GM19239 (cell line): ENCODE measurements at regions not wholly inside any gene's neighbourhood (a gene's known extent, or its start where the extent isn't known, plus 50 kb on each side); places are given as distances from the start of the nearest gene placed in this dataset.
A peak's percentile ranks its signal among the peaks of the same experiment; 100 is the strongest.

ENCODE experiments used
- DNase-seq: peaks from one replicate; pipeline ENCODE4 v3.0.0; 2011; ENCODE audit warnings: low spot score; ENCODE audit not compliant: insufficient read length
- FAIRE-seq: peaks from 2 replicates; lab custom pipeline; 2011; peaks lifted over from hg19 to GRCh38; lab: Jason Lieb, UNC

DNA sequence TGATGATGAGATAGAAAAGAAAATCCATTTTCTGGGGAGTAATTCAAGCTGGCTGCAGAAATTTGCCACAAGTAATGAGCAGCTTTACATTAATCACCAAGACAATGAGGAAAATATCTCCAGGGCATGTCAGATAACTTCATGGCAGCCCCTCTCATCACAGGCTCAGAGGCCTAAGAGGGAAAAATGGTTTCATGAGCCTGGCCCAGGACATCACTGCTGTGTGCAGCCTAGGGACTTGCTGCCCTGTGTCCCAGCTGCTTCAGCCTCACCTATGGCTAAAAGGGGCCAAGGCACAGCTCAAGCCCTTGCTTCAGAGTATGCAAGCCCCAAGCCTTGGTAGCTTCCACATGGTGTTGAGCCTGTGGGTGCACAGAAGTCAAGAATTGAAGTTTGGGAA is 161.7 kb downstream of the OPA1 start:
- no peak for FAIRE-seq

DNA sequence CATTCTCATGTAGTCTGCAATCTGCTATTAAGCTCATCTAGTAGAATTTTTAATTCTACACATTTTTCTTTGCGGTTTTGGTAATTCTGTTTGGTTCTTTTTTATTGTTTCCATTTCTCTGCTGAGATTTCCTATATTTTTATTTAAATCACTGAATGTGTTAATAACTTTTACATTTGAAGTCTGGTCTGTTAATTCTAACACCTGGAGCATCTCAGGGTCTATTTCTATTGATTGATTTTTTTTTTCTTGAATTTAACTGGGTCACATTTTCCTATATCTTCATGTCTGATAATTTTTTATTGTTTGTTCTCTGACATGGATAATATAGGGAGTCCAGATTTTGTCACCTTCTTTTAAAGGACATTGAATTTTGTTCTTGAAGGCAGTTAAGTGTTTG is 163.5 kb downstream of the OPA1 start:
- DNase-seq, result no peak
- no peak for FAIRE-seq

More for the DNA sequence above, 161.7 kb downstream of the OPA1 start:
- no peak for DNase-seq

DNA sequence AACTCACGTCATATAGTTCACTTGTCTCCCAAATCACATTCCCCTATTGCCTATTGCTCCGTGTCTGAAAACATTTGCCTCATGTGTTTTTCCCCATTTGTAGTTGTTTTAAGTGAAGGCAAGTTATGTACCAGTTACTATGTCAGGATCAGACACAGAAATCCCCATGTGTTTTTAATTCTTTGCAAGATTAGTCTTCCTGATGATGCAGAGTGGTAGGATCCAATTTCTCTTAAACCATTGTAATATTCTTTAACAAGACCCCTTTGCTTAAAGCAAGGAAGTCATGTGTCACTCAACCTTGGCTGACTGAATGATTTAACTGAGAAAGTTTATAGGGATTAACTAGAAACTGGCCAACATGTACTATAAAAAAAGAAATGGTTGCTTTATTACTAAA is 164.4 kb downstream of the OPA1 start:
- no peak for FAIRE-seq
- DNase-seq, result no peak

DNA sequence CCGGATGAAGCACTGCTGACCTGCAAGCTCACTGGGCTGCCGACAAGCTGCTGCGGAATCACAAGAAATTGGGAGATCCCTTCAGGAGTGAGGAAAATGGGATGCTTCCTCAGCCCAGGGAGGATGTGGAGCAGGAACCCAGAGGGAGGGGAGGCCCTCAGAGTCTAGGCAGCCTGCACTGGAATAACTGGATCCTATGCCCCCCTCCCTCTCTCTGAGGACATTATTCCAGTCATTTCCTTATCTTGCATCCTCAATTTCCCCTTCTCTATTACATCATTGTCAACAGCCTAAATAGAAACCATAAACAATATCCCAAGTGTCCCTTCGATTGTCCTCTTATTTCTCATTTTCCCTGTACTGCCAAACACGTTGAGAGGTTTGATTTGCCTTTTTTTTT is 169.0 kb downstream of the OPA1 start:
- no peak for FAIRE-seq
- DNase-seq, result no peak

DNA sequence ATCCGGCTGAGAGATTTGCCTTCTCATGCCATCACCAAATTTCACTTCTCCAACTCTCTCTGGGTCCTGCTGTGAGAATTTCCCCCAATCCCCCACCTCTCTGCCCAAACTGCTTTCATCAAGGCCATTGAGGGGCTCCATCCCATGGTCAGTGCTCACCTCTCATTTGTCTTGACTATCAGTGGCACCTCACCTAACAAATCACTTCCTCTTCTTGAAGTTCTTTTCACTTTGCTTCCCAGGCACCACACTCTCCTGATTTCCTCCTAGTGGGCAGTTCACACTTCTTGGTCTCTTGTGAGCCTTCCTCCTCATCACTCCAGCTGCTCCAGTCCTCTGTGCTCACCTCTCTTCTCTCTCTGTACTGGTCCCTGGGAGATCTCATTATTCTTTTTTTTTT is 169.6 kb downstream of the OPA1 start:
- FAIRE-seq, result no peak
- no peak for DNase-seq

DNA sequence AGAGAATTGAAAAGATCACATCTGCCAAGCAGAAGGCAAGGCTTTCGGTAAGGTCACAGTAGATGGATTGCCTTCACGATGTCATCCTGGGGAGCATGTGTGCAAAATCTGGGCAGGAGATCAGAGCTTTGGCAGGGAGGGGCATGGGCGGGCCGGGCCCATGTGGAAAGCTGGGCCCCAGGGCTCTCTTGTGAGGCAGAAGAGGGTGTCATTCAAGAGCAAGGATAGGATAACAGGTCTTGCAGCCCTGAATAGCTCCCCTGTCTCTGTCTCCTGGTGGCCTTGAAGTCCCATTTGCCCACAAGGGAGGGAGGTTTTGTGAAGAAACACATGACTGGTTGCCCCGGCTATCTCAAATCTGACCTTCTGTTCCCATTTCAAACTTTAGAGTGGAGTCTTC is 172.0 kb downstream of the OPA1 start:
- no peak for FAIRE-seq
- no peak for DNase-seq

DNA sequence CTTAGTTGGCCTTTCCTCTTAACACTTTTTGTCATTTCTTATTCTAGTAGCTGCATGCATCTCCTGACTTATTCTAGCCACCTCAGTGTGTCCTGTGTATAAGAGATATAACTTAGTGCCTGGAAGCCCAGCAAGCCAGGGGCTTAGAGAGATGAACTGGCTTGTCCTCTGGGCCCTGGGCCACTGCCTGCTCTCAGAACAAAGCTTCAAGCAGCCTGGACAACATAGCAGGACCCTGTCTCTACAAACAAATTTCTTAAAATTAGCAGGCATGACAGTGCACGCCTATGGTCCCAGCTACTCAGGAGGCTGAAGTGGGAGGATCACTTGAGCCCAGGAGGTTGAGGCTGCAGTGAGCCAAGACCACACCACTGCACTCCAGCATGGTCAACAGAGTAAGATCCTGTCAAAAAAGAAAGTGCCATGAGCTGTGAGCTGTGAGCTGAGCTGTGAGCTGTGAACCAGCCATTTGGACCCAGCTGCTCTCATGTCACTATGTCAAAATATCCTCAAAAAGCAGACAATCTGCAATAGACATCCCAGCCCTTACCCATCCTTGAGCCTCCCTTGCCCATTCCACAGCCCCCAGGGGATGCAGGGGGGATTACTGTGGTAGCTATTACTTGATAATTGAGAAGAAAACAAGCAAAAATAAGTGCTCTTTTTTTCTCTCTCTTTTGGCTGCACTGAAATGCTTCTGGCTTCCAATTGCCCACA is 174.5 kb downstream of the OPA1 start:
- DNase-seq (no peak), FAIRE-seq (no peak)

DNA sequence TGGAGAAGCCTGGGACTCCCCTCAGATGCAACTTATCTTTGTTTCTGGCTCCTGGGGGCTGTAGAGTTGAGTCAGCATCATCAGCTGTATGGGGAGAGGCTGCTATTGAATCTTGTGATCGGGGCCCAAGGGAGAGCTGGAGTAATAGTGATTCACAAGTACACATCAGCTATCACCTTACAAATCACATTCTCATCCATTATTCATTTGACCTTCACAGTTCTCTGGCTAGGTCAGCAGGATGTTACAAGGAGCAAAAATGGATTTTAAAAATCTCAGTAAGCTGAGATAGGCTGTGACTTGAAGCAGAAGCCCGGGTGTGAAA is 175.0 kb downstream of the OPA1 start:
- FAIRE-seq (no peak), DNase-seq (no peak)

DNA sequence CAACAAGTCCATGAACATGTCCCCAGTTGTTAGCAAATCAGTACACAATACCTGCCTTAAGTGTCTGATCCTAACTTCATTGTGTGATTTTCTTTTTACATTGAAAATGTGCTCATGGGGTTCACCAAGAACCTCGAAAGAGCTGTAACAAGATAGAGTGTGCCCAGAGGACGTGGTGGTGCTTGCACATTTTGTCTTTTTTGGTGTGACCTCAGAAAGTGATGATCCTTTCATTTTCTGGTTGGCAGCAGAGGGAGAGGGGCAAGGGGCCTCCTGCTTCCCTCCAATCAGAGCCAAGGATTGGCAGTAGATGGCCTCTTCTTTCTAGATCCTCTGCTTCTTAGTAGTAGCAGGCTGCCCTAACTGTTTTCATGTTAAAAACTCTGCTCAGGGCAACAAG is 176.4 kb downstream of the OPA1 start:
- FAIRE-seq, result no peak
- no peak for DNase-seq

DNA sequence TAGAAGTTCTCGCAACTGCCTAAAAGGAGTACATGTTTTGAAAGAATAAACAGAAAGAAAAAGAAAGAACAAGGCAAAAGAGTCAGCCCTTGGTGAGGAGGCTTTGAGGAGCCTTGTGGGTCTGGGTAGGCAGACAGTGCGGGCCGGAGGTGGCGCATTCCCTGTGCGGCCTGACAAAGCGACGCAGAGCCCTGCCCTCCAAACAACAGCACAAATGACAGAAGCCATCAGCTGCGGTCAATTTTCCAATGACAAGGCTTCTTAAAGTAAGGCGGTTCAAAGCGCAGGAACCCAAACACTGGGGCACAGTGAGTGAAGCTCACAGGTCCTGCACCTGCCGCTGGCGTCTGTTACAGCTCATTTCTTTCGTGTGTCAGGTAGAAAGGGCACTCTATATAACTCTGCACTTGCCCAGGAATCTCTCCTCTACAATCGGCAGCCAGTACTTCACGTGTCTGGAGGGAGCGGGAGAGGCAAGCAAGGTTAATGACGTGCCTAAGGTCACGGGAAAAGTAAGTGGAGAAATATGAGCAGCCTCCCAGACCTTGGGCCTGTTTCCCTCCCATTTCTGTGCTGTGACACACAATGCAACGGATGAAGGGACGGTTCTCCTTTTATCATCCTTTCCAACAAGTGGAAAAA is 178.1 kb downstream of the OPA1 start:
- FAIRE-seq (no peak), DNase-seq (no peak)

DNA sequence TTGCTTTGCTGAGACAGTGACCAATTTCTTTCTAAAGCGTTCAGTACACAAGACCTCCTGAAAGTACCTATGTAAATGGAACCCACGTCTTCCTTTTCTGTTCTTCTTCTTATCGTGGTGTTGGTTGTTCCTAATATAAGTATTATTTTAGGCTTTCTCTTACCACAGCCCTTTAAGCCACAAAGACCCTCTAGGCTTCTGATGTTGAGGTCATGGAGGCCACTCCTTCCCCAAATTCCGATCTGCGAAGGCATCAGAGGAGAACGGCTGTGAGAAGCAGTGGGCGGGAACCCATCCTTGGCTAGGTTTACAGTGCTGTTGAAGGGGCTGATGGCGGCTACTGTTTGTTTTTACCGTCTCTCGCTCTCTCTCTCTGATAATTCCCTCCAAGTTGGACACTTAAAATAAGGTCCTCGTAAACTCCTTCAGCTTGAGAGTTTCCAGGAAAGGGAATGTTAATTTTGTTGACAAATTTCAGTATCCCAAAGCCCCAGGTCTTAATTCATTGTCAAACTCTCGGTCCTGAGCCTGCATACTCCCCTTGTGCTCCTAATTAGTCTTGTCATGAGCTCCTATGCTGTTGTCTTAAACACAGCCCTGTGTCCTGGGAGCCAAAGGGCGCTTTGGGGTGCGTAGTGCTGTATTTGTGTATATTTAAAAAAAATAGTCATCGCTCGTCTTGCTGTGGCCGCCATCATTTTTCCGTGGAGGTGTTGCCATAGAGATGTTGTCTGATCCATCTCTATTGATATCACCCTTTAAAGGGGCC is 178.8 kb downstream of the OPA1 start:
- DNase-seq (no peak), FAIRE-seq (no peak)

DNA sequence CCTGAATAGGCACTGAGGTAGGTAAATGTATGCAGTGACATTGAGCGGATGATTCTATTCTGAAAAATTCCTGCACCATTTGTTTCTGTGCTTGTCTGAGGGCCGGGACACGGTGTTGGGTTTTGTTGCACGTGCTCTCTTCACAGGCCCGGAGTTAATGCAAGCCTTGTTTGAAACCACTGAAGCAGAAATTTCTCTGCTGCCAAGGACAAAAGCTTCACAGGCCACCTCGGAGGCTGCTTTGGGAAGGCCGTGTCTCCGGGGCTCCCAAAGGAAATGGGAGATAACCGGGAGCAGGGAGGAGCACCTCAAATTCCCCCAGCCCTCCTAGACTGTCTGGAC is 179.4 kb downstream of the OPA1 start:
- no peak for FAIRE-seq
- DNase-seq, result no peak

DNA sequence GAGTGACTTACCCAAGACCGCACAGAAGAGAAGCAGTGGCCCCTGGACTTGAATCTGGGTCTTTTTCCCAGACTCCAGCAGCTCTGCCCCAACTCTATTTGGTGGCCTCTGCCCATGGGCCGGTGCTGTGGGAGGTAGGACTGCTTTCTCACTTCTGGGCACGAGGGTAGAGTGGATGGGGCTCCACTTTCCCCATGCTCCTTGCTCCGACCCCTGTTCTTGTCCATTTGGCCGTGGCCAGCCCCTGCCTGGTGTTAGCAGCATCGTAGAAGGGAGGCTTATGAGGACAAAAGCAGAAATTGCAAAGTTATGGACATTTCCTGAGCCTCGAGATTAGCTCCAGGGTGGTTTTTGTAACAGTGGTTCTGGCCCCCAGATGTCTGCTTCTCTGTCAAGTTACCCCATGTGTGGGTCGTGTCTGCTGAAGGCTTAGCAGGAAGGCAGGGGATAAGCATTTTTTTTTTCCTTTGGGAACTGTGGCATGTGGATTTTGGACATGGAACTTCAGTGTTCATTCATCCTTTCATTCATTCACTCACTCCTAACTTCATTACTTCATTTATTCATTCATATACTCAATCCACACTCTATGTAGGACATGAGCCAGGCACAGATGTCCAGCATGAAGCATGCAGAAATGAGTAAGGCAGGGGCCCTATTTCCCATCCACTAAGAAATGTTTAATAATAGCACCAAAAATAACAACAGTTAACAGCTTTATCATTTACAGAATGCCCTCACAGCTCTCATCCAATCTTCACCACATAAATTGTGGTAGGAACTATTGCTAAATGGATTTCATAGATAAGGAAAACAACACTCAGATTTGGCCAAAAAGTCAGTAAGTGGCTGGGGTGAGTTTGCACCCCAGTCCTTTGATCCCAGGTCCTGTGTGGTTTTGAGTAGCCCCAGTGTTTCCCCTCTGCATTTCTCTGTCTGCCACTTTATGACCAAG is 180.5 kb downstream of the OPA1 start:
- FAIRE-seq, result no peak
- DNase-seq, result no peak

DNA sequence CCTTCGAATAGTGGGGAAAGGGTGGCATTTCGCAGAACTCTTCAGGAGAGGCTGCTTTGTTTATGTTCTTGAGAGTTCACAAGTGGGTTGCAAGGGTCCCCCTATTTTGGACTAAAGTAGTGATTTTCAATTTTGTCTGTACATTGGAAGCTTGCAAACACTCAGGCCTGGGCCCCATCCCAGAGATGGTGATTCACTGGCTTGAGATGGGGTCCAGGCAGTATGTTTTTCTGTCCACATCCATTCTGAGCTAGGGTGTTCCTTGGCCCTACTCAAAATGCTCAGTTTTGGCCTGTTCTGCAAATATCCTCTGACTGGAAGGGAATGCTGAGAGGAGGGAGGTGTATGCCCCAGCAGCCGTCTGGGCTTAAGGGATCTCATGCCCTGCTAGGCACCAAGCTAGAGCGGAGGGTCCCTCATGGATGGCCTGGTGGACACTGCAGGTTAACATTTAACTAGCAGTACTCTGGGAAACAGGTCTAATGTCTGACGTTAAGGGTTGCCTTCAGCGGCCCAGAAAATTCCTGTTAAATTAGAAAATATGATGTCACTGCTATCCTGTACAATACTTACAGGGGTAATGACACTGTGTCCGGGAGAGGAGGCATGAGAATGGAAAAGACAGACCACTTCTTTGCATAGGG is 181.4 kb downstream of the OPA1 start:
- FAIRE-seq (no peak), DNase-seq (no peak)

DNA sequence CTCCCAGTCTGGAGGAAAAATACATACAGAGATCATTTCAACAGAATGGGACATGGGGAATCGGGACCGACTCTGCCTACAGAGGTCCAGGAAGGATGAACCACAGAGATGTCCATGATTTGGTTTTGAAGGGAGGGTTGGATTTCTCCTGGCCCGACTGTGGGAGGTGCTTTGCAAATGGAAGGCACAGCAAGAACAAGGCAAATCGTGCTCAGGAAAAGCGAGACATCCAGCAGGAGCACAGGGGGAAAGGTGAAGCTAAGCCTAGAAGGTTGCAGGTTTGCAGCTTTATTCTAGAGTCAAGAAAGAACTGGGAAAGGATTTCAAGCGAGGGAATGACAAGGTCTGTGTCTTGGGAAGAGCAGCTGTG is 181.9 kb downstream of the OPA1 start:
- FAIRE-seq (no peak), DNase-seq (no peak)

DNA sequence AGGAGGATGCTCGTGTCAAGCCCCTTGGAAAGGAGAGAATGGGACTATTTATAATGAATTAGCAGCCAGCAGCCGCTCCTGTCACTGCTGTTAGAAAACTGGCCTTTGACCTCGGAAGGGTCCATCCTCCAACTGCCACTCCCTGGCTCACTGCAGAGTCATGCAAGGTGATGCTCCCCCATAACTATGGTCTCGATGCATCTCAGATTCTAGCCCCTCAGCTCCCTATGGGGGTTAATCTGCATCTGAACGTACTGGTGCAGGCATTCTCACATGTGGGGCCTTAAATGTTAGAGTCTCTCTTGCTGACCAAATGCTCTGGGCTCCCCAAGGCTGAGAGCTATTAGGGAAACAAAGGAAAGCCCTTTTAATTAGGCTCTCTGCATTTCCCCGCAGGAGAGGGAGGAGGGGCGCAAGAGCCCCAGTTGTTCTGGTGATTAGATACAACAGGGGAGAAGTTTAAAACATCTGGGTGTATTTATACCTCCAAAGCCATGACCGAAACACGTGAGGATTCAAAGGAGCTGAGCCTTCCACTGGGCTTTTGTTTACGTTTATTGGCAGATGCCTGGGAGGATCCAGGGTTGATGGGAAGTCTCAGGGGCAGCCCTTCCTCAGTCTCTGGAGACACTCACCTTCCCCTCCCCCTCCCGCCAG is 182.5 kb downstream of the OPA1 start:
- no peak for FAIRE-seq
- DNase-seq, result no peak

DNA sequence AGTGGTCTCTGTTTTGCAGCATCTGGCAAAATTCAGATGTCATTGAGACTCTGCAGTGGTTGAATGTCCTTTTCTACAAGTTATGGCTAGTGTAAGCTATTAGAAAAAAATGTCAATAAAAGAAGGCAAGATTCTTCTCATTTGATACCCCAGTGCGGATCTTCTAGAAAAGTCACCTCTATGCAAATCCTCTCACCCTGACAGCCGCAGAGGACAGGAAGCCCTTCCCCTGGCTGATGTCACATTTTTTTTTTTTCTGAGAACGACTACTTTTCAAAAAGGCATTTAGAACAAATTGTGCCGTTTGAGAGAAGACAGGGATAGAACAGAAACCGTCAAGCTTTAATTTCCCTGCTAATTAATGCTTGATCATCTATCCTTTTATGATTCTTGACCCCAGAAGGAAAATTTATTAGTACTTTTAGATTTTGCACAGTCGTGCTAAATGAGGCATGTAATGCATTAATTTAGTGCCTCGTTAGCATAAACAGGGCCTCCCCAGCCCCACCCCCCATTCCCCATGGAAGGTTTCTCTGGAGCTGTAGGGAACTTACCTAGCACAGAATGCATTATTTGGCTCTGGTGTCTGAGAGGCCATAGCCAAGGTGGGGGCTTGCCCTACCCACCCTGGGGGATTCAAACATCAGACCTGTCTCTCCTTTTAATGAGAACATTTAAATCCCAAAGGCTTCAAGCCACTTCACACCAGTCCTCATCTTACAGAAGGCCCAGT is 183.8 kb downstream of the OPA1 start:
- FAIRE-seq (no peak), DNase-seq (no peak)

DNA sequence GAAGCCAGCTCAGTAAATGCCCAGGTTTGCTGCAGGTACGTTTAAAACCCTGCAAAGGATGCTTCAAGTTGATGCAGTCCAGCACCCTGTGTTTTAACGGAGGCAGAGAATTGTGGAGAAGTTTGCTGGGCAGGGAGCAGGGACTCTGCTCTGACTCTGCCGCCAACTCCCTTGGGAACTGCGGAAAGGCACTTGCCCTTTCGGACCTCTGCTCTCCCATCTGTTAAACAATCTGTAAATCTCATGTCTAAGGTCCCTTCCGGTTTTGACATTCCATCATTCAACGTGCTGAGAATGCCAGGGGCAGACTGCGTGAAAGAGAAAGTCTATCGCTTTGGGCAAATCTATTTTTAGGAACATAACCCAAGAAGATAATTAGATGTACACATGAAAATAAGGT is 184.5 kb downstream of the OPA1 start:
- DNase-seq, result no peak
- FAIRE-seq, result peak; percentile 8

DNA sequence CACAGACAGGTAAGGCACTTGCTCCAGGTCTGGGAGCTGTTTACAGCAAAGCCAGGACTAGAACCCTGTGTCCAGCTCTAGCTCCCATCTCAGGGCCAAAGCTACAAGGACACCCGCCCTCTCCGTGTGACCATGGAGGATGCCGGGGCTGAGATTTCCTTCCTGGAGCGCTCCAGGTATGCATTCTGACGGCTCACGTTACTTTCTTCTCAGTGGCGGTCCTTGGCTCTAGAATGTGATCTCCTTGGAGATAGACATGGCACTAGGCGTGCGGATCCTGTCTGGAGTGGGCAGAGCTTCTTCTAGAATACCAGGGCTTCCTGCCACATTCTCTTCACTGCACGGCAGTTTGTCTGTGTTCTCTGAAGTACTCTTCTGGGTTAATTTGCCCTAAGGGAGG is 185.7 kb downstream of the OPA1 start:
- FAIRE-seq (no peak), DNase-seq (no peak)
